K562 (cell line): ENCODE measurements at regions not wholly inside any gene's neighbourhood (a gene's known extent, or its start where the extent isn't known, plus 50 kb on each side); places are given as distances from the start of the nearest gene placed in this dataset.

Source experiments
- ATAC-seq: fragments of 200-7000 bp; cut with Tn5 transposase; 3 replicates; pipeline ENCODE4 v1.9.1; 2020; ENCODE audit warnings: moderate library complexity
- BruUV-seq: library from RNA; stranded (reverse); fragments of 400-500 nt; replicated peaks from 2 replicates; lab custom pipeline; 2021; lab: Mats Ljungman, UMichigan
- CTCF ChIA-PET: fragments of 300-600 bp; formaldehyde crosslinking; extraction: SDS; loops from one replicate; lab custom pipeline; 2021; ENCODE audit warnings: low intra/inter-chr PET ratio; lab: Yijun Ruan, JAX
- POLR2A ChIA-PET: fragments of 300-600, 350-650 bp; sonication (Branson Sonifier 250); formaldehyde crosslinking; extraction: SDS; loops from one replicate; lab custom pipeline; 2021; ENCODE audit warnings: antibody characterized with exemption, inconsistent platforms; lab: Yijun Ruan, JAX
- DNase-seq, 4 experiments: peaks; one replicate each; pipeline versions ENCODE4 v3.0.0 to v3.0.0-alpha.2; 2011 to 2018; ENCODE audit warnings: low spot score in 3 of 4, mixed read lengths in 3 of 4; ENCODE audit errors: extremely low read depth in 1 of 4
- FAIRE-seq: peaks from 2 replicates; lab custom pipeline; 2011; peaks lifted over from hg19 to GRCh38; lab: Jason Lieb, UNC
- H2AFZ ChIP-seq: 2 replicates; pipeline ENCODE4 v1.6.0; 2011; ENCODE audit warnings: low read depth, low read length, control low read depth, inconsistent platforms
- H3K27ac ChIP-seq: fragments of 200-600 bp; 3 replicates; pipeline ENCODE4 v1.8.0; 2011; ENCODE audit warnings: low read depth, mild to moderate bottlenecking, control low read depth, inconsistent platforms, low read length, moderate library complexity, mixed read lengths; ENCODE audit errors: extremely low read depth
- H3K27me3 ChIP-seq, 2 experiments: fragments of 300-600 bp in 1 of 2; 2 replicates in 1 of 2; 3 replicates in 1 of 2; pipeline versions ENCODE4 v1.6.0 to v1.8.0; 2011; ENCODE audit warnings: inconsistent platforms in 2 of 2, low read length in 2 of 2, mild to moderate bottlenecking in 1 of 2, mixed read lengths in 1 of 2, moderate library complexity in 1 of 2; ENCODE audit not compliant: control insufficient read depth in 2 of 2, insufficient read depth in 2 of 2
- H3K36me3 ChIP-seq: fragments of 300-600 bp; 3 replicates; pipeline ENCODE4 v1.8.0; 2011; ENCODE audit warnings: mild to moderate bottlenecking, low read length, inconsistent platforms; ENCODE audit not compliant: control insufficient read depth, insufficient read depth
- H3K4me1 ChIP-seq, 2 experiments: fragments of 200-600 bp in 1 of 2; replicated peaks in 1 of 2; 2 replicates in 1 of 2; 3 replicates in 1 of 2; pipeline versions ENCODE4 v1.5.1 to v1.8.0; 2011; ENCODE audit warnings: inconsistent platforms in 2 of 2, low read length in 2 of 2, mild to moderate bottlenecking in 1 of 2, mixed read lengths in 1 of 2, moderate library complexity in 1 of 2; ENCODE audit not compliant: control insufficient read depth in 2 of 2, insufficient read depth in 2 of 2
- H3K4me2 ChIP-seq: 2 replicates; pipeline ENCODE4 v1.6.1; 2011; ENCODE audit warnings: low read length, control low read depth, inconsistent platforms, mixed read lengths; ENCODE audit not compliant: insufficient read depth
- H3K4me3 ChIP-seq: fragments of 200-600 bp; sonication (generic), shearing (Covaris generic); 2 replicates; pipeline ENCODE4 v1.5.1; 2016; ENCODE audit warnings: control low read depth, inconsistent platforms
- H3K79me2 ChIP-seq: fragments of 200-600 bp; 3 replicates; pipeline ENCODE4 v1.8.0; 2011; ENCODE audit warnings: low read length, inconsistent platforms; ENCODE audit not compliant: control insufficient read depth, insufficient read depth
- H3K9ac ChIP-seq, 2 experiments: 2 replicates each; pipeline versions ENCODE4 v1.6.0 to v1.6.1; 2011; ENCODE audit warnings: low read depth in 2 of 2, low read length in 2 of 2, control low read depth in 1 of 2, inconsistent platforms in 1 of 2, mild to moderate bottlenecking in 1 of 2, mixed read lengths in 1 of 2; ENCODE audit not compliant: insufficient read depth in 1 of 2
- H3K9me1 ChIP-seq: one replicate; pipeline ENCODE4 v1.6.0; 2011; ENCODE audit warnings: inconsistent platforms, mild to moderate bottlenecking, low read length, moderate library complexity; ENCODE audit not compliant: control insufficient read depth, insufficient read depth
- H3K9me3 ChIP-seq: replicated peaks from 2 replicates; pipeline ENCODE4 v1.5.1; 2011; ENCODE audit warnings: low read depth, low read length, inconsistent platforms; ENCODE audit not compliant: control insufficient read depth, insufficient read depth
- H4K20me1 ChIP-seq: replicated peaks from 2 replicates; pipeline ENCODE4 v1.6.1; 2011; ENCODE audit warnings: low read length, inconsistent platforms, mixed read lengths; ENCODE audit not compliant: control insufficient read depth, insufficient read depth
- DMBX1 ChIP-seq: fragments of 250-450 bp; sonication (Bioruptor Pico); IDR thresholded peaks from 2 replicates; pipeline ENCODE4 v1.8.0; 2022; ENCODE audit warnings: inconsistent platforms, mild to moderate bottlenecking, moderate library complexity, borderline replicate concordance
- EP300 ChIP-seq: IDR thresholded peaks from 2 replicates; pipeline ENCODE4 v1.6.1; 2012; ENCODE audit warnings: low read length, improper control_type of control experiment
- NFYB ChIP-seq: IDR thresholded peaks from 2 replicates; pipeline ENCODE4 v1.6.1; 2011; ENCODE audit warnings: mild to moderate bottlenecking, moderate library complexity; ENCODE audit not compliant: insufficient read length; ENCODE audit errors: extremely low read depth
- PYGO2 ChIP-seq: fragments of 450-650 bp; IDR thresholded peaks from 2 replicates; pipeline ENCODE4 v1.6.1; 2016; ENCODE audit warnings: mild to moderate bottlenecking, missing genetic modification characterization, moderate library complexity, missing compliant biosample characterization
- ZC3H11A ChIP-seq: IDR thresholded peaks from 2 replicates; pipeline ENCODE4 v1.6.1; 2012; ENCODE audit warnings: low read depth, low read length, improper control_type of control experiment
- ZNF586 ChIP-seq: fragments of 450-650 bp; formaldehyde crosslinking; conservative IDR thresholded peaks from 2 replicates; pipeline ENCODE4 v1.4.0; 2020; ENCODE audit warnings: mild to moderate bottlenecking, moderate library complexity
- ZNF668 ChIP-seq: fragments of 250-450 bp; sonication (Bioruptor Pico); IDR thresholded peaks from 2 replicates; pipeline ENCODE4 v1.8.0; 2022; ENCODE audit warnings: mild to moderate bottlenecking, inconsistent platforms
- ZNF780A ChIP-seq: fragments of 250-450 bp; sonication (Bioruptor Pico); IDR thresholded peaks from 2 replicates; pipeline ENCODE4 v1.5.0; 2021; ENCODE audit warnings: mild to moderate bottlenecking
- ZNF785 ChIP-seq: fragments of 250-450 bp; sonication (Bioruptor Pico); IDR thresholded peaks from 2 replicates; pipeline ENCODE4 v1.4.0; 2020; ENCODE audit warnings: mild to moderate bottlenecking
- WGBS: fragments of 100-300 bp; shearing (Covaris generic); methylation state at CpG from one replicate; pipeline ENCODE4 v1.1.6; 2016; ENCODE audit warnings: low coverage, mixed read lengths; ENCODE audit not compliant: insufficient coverage; ENCODE audit errors: missing lambda C conversion rate; 5-methylcytosine and 5-hydroxymethylcytosine counted together
- in situ Hi-C: fragments of 300-500 bp; cut with MboI; formaldehyde crosslinking; loops from 4 replicates; pipeline ENCODE4 v1.15.0; 2018; ENCODE audit warnings: inconsistent platforms, mixed read lengths
- intact Hi-C: fragments of 100-400 bp; cut with micrococcal nuclease; formaldehyde crosslinking; loops from 2 replicates; pipeline ENCODE4 v1.14.2; 2022

DNA sequence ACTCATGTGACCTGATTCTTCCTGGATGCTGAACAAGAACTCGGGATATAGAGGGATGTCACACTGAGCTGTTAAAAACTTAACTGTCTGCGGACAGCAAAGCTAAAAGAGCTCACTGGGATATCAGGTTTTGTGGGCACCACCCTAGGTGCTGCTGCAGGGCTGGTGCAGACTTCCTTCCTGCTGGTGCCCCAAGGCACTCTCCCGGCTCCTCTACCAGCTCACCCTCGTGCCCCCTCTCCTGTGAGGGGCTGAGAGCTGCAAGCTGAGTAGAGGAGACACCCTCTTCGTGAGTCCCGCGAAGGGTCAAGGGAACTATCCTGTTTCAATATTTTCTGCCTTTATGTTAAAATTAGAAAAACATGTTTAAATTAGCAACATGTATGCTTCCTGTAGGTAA, 1475.7 kb downstream of the EFNB2 start:
- Histone ChIP-seq H3K9me3 (no peaks in the 10 kb centered on the region), H3K79me2 (no peaks in the 10 kb centered on the region), H3K27me3 (no peaks in the 10 kb centered on the region), H3K4me1 (no peaks in the 10 kb centered on the region), H3K36me3 (no peaks in the 10 kb centered on the region), H3K4me2 (no peak overlapping the region), H3K9ac (no peak overlapping the region), H3K9me1 (no peaks in the 10 kb centered on the region), H3K27ac (no peak overlapping the region), H2AFZ (no peak overlapping the region), H3K4me3 (no peak overlapping the region), H4K20me1 (no peaks in the 10 kb centered on the region)
- ChIA-PET POLR2A (no interaction called here), CTCF (no interaction called here)
- TF ChIP-seq NFYB (no peak), PYGO2 (tag) (no peak), EP300 (no peak), ZC3H11A (no peak), ZNF586 (CRISPR knock-in tag) (no peak), DMBX1 (CRISPR knock-in tag) (no peak), ZNF668 (CRISPR knock-in tag) (no peak), ZNF780A (CRISPR knock-in tag) (no peak), ZNF785 (CRISPR knock-in tag) (no peak)
- DNase-seq (no peak), FAIRE-seq (no peak), ATAC-seq (no peak)
- intact Hi-C loops (no loop called here), in situ Hi-C loops (no loop called here)
- WGBS = 0% methylated on average over 3 of the region's 7 CpGs
- no TSS peak for BruUV-seq
